ENCODE measurements at regions not wholly inside any gene's neighbourhood (a gene's known extent, or its start where the extent isn't known, plus 50 kb on each side); places are given as distances from the start of the nearest gene placed in this dataset.
A peak's percentile ranks its signal among the peaks of the same experiment; 100 is the strongest.

GRCh38 chr10:129375912-129376311, 91.1 kb upstream of the MGMT start:
- intact Hi-C loops (cut with DNase I) = no loop called here
- no peak for TF ChIP-seq CTCF (IDR thresholded peaks at IDR 0.05)
- H3K4me1 ChIP-seq = no peaks in the 10 kb centered on the region
- no peak overlapping the region for H3K4me3 ChIP-seq
- DNase-seq (no peak), ATAC-seq (no peak)
- no peak overlapping the region for H3K27ac ChIP-seq
- H3K36me3 ChIP-seq = no peaks in the 10 kb centered on the region
- no peaks in the 10 kb centered on the region for H3K9me3 ChIP-seq
- H3K27me3 ChIP-seq = no peaks in the 10 kb centered on the region

GRCh38 chr10:129380279-129380678, 86.8 kb upstream of the MGMT start:
- DNase-seq (no peak), ATAC-seq (no peak)
- Histone ChIP-seq H3K9me3 (no peaks in the 10 kb centered on the region), H3K4me3 (no peak overlapping the region), H3K27me3 (no peaks in the 10 kb centered on the region), H3K27ac (no peak overlapping the region), H3K36me3 (no peaks in the 10 kb centered on the region), H3K4me1 (no peaks in the 10 kb centered on the region)
- intact Hi-C loops (cut with DNase I) = no loop called here
- TF ChIP-seq CTCF (IDR thresholded peaks at IDR 0.05) = no peak

- no peaks in the 10 kb centered on the region for H3K9me3 ChIP-seq
- DNase-seq = no peak
- intact Hi-C loops (cut with DNase I) = no loop called here
- H3K36me3 ChIP-seq = no peaks in the 10 kb centered on the region
- no peaks in the 10 kb centered on the region for H3K27me3 ChIP-seq
- ATAC-seq = no peak
- H3K4me3 ChIP-seq = no peak overlapping the region
- no peaks in the 10 kb centered on the region for H3K4me1 ChIP-seq
- H3K27ac ChIP-seq = no peak overlapping the region
- no peak for TF ChIP-seq CTCF (IDR thresholded peaks at IDR 0.05)
Measured at GRCh38 chr10:129381741-129382140, 85.3 kb upstream of the MGMT start.

GRCh38 chr10:129382401-129382800, 84.6 kb upstream of the MGMT start:
- Histone ChIP-seq H3K27ac (no peak overlapping the region), H3K27me3 (no peaks in the 10 kb centered on the region), H3K36me3 (no peaks in the 10 kb centered on the region), H3K4me3 (no peak overlapping the region), H3K4me1 (no peaks in the 10 kb centered on the region), H3K9me3 (no peaks in the 10 kb centered on the region)
- intact Hi-C loops (cut with DNase I) = no loop called here
- DNase-seq (peak; percentile 18), ATAC-seq (no peak)
- no peak for TF ChIP-seq CTCF (IDR thresholded peaks at IDR 0.05)

- Histone ChIP-seq H3K4me3 (no peak overlapping the region), H3K4me1 (no peaks in the 10 kb centered on the region), H3K27me3 (no peaks in the 10 kb centered on the region), H3K9me3 (no peaks in the 10 kb centered on the region), H3K36me3 (no peaks in the 10 kb centered on the region), H3K27ac (no peak overlapping the region)
- ATAC-seq (no peak), DNase-seq (peak; percentile 8)
- intact Hi-C loops (cut with DNase I) = no loop called here
- TF ChIP-seq CTCF (IDR thresholded peaks at IDR 0.05) = no peak
Measured at GRCh38 chr10:129383651-129384050, 83.4 kb upstream of the MGMT start.

- Histone ChIP-seq H3K36me3 (no peaks in the 10 kb centered on the region), H3K27me3 (no peaks in the 10 kb centered on the region), H3K4me3 (no peak overlapping the region), H3K9me3 (no peaks in the 10 kb centered on the region), H3K27ac (no peak overlapping the region), H3K4me1 (no peaks in the 10 kb centered on the region)
- TF ChIP-seq CTCF (IDR thresholded peaks at IDR 0.05) = no peak
- DNase-seq (peak; percentile 11), ATAC-seq (no peak)
- intact Hi-C loops (cut with DNase I) = no loop called here
Measured at GRCh38 chr10:129385600-129385999, 81.4 kb upstream of the MGMT start.
